ENCODE measurements at regions not wholly inside any gene's neighbourhood (a gene's known extent, or its start where the extent isn't known, plus 50 kb on each side); places are given as distances from the start of the nearest gene placed in this dataset.

DNA sequence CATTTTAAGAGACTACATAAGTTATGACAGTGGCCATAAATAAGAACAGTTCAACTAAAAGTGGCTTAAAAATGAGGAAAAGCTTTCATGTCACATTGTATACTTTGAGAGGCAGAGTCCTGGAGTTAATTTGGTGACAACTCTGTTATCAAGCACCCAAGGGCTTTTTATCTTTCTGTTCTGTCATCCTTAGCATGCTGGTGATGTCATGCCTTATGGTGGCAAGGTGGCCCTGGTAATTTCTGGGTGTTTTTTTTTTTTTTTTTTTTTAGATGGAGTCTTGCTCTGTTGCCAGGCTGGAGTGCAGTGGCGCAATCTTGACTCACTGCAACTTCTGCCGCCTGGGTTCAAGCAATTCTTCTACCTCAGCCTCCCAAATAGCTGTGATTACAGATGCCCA, 158.8 kb downstream of the AASDHPPT start:
- no peak overlapping the region for H3K27ac ChIP-seq
- no peak for ATAC-seq
- no peaks in the 10 kb centered on the region for H3K4me1 ChIP-seq
- H3K27me3 ChIP-seq: no peaks in the 10 kb centered on the region
- DNase-seq: no peak
- H3K9me3 ChIP-seq: no peaks in the 10 kb centered on the region
- intact Hi-C loops (cut with DNase I): no loop called here
- no peak overlapping the region for H3K4me3 ChIP-seq
- TF ChIP-seq, protein P1, sequence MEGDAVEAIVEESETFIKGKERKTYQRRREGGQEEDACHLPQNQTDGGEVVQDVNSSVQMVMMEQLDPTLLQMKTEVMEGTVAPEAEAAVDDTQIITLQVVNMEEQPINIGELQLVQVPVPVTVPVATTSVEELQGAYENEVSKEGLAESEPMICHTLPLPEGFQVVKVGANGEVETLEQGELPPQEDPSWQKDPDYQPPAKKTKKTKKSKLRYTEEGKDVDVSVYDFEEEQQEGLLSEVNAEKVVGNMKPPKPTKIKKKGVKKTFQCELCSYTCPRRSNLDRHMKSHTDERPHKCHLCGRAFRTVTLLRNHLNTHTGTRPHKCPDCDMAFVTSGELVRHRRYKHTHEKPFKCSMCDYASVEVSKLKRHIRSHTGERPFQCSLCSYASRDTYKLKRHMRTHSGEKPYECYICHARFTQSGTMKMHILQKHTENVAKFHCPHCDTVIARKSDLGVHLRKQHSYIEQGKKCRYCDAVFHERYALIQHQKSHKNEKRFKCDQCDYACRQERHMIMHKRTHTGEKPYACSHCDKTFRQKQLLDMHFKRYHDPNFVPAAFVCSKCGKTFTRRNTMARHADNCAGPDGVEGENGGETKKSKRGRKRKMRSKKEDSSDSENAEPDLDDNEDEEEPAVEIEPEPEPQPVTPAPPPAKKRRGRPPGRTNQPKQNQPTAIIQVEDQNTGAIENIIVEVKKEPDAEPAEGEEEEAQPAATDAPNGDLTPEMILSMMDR (IDR thresholded peaks at IDR 0.05): no peak
- no peaks in the 10 kb centered on the region for H3K36me3 ChIP-seq

DNA sequence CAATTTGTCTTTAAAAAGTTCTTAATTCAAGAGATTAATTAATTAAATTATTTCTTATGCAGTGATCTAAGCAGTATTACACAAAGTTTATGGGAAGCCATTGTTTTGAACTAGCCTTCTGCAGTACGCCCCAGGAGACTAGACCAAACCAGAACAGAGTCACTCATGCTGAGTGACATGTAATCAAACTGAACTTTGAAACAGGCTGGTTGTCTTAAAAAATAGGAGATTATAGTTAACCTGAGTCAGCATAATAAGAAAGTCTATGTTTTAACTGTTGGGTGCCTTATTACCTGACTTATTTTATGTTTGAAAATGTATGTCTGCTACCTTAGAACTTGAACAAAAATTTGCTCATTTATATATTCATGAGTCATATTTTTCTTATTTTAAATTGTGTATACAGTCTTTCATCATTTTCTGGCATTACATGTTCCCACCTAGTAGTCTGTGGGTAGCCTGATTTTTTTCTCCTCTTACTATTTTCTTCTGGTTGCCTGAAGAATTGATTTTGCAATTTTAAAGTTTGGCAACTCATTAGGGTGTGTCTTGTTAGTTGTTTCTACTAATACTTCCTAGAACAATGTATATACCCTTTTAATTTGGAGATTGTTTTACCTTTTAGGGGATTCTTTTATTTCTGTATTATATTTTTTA, 161.4 kb downstream of the AASDHPPT start:
- ATAC-seq (no peak), DNase-seq (no peak)
- intact Hi-C loops (cut with DNase I): no loop called here
- H3K27ac ChIP-seq: no peak overlapping the region
- H3K27me3 ChIP-seq: no peaks in the 10 kb centered on the region
- H3K36me3 ChIP-seq: no peaks in the 10 kb centered on the region
- no peaks in the 10 kb centered on the region for H3K4me1 ChIP-seq
- no peak overlapping the region for H3K4me3 ChIP-seq
- TF ChIP-seq, protein P1 (IDR thresholded peaks at IDR 0.05): no peak
- H3K9me3 ChIP-seq: no peaks in the 10 kb centered on the region

GRCh38 chr11:106241601-106242257, 164.3 kb downstream of the AASDHPPT start:
- Histone ChIP-seq H3K27me3 (no peaks in the 10 kb centered on the region), H3K36me3 (no peaks in the 10 kb centered on the region), H3K4me1 (no peaks in the 10 kb centered on the region), H3K4me3 (no peak overlapping the region), H3K9me3 (peaks cover 0 to 14% of the 10 kb centered on the region in 2 donors), H3K27ac (no peak overlapping the region)
- ATAC-seq (no peak), DNase-seq (no peak)
- TF ChIP-seq, protein P1 (IDR thresholded peaks at IDR 0.05): no peak
- intact Hi-C loops (cut with DNase I): no loop called here

DNA sequence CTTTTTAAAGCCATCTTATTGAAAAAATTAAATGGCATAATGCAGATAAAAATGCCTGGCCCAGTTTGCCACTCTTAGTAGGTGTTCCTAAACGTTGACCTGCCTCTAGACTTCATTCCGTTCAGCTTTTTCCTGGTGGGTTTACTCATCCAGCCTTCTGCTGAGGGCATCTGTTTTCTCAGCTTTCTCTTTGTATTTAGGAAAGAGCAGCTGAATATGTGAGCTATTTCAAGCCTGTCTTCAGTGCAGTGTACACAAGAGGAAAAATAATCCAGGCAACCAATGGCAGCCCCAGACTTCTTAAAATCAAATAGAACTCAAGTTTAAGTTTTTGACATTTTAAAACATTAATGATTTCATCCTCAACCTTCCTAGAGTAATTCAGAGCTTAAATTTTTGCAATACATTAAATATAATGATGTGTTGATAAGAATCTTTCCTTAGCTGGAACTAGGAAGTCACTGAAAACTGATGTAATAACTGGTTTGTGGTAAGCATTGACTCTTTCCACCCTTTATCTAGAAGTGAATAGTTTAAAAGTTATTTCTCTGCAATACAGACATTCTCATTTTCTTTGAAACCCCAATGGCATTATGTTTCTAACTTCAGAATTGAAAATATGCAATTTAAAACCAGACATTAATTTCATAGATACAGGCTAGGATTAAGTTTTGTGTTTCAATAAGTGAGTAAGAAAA, 165.4 kb downstream of the AASDHPPT start:
- no peaks in the 10 kb centered on the region for H3K27me3 ChIP-seq
- TF ChIP-seq, protein P1 (IDR thresholded peaks at IDR 0.05): no peak
- no peak for ATAC-seq
- H3K36me3 ChIP-seq: no peaks in the 10 kb centered on the region
- no peak overlapping the region for H3K4me3 ChIP-seq
- no peaks in the 10 kb centered on the region for H3K4me1 ChIP-seq
- H3K9me3 ChIP-seq: peaks cover 0 to 22% of the 10 kb centered on the region in 2 donors
- no peak overlapping the region for H3K27ac ChIP-seq
- intact Hi-C loops (cut with DNase I): no loop called here
- no peak for DNase-seq

DNA sequence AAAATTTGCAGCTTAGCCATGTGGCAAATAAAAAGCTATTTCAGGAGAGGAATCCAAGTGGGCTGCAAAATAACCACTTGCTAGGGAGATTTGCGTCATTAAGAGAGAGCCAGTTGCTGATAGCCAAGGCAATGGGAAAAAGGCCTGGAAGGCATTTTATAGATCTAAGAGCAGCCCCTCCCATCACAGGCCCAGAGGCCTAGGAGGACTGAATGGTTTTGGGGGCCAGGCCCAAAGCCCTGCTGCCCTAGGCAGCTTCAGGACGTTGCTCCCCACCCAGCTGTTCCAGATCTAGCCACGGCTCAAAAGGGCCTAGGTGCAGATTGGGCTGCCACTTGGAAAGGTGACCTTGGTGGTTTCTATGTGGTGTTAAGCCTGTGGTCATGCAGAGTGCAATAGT, 169.0 kb downstream of the AASDHPPT start:
- H3K27ac ChIP-seq: no peak overlapping the region
- ATAC-seq (no peak), DNase-seq (no peak)
- no peaks in the 10 kb centered on the region for H3K27me3 ChIP-seq
- no peaks in the 10 kb centered on the region for H3K36me3 ChIP-seq
- TF ChIP-seq, protein P1 (IDR thresholded peaks at IDR 0.05): no peak
- no peak overlapping the region for H3K4me3 ChIP-seq
- intact Hi-C loops (cut with DNase I): no loop called here
- H3K4me1 ChIP-seq: no peaks in the 10 kb centered on the region
- peaks cover 0 to 22% of the 10 kb centered on the region in 2 donors for H3K9me3 ChIP-seq

All from left lung (tissue), 4 donors.